CD4-positive, alpha-beta memory T cell (primary cell): ENCODE measurements at regions not wholly inside any gene's neighbourhood (a gene's known extent, or its start where the extent isn't known, plus 50 kb on each side); places are given as distances from the start of the nearest gene placed in this dataset.
A peak's percentile ranks its signal among the peaks of the same experiment; 100 is the strongest.

Source experiments
- CTCF ChIA-PET: fragments of 350-600 bp; sonication (Branson Sonifier 250); formaldehyde crosslinking; loops from one replicate; lab custom pipeline; 2021; ENCODE audit warnings: inconsistent platforms; ENCODE audit not compliant: partially characterized antibody; lab: Charles Lee
- POLR2A ChIA-PET: fragments of 350-600 bp; sonication (Branson Sonifier 250); formaldehyde crosslinking; loops from one replicate; lab custom pipeline; 2021; ENCODE audit not compliant: partially characterized antibody; lab: Charles Lee
- DNase-seq, 5 donors: peaks; one replicate each; pipeline versions ENCODE4 v3.0.0 to v3.0.0-alpha.2; 2020 to 2022; ENCODE audit warnings: mixed read lengths in 1 of 5
- H3K27ac ChIP-seq: one replicate; pipeline ENCODE4 v1.7.0; 2013; ENCODE audit warnings: low read depth, low read length
- H3K27me3 ChIP-seq: 2 replicates; pipeline ENCODE4 v1.7.0; 2013; ENCODE audit warnings: mild to moderate bottlenecking, low read length, moderate library complexity; ENCODE audit not compliant: insufficient read depth
- H3K36me3 ChIP-seq: 2 replicates; pipeline ENCODE4 v1.7.0; 2013; ENCODE audit warnings: mild to moderate bottlenecking, low read length, moderate library complexity; ENCODE audit not compliant: insufficient read depth
- H3K4me1 ChIP-seq: 2 replicates; pipeline ENCODE4 v1.7.0; 2013; ENCODE audit warnings: mild to moderate bottlenecking, low read length, moderate library complexity; ENCODE audit not compliant: insufficient read depth
- H3K4me3 ChIP-seq, 2 donors: one replicate each; pipeline ENCODE4 v1.7.0; 2013; ENCODE audit warnings: low read length in 2 of 2, mild to moderate bottlenecking in 1 of 2
- H3K9me3 ChIP-seq, 2 donors: one replicate each; pipeline ENCODE4 v1.7.0; 2013; ENCODE audit warnings: low read length in 2 of 2, control low read depth in 1 of 2; ENCODE audit not compliant: control insufficient read depth in 1 of 2
- H3K27ac Mint-ChIP-seq, 7 donors: one replicate each; pipeline ENCODE4 v1.8.0; 2020 to 2021; ENCODE audit warnings: mixed read lengths in 7 of 7, mild to moderate bottlenecking in 6 of 7, inconsistent platforms in 3 of 7, moderate library complexity in 3 of 7
- H3K27me3 Mint-ChIP-seq, 2 donors: one replicate each; pipeline ENCODE4 v1.8.0; 2020 to 2021; ENCODE audit warnings: mixed read lengths in 2 of 2
- H3K36me3 Mint-ChIP-seq, 2 donors: one replicate each; pipeline ENCODE4 v1.8.0; 2020 to 2021; ENCODE audit warnings: mixed read lengths in 2 of 2, inconsistent platforms in 1 of 2, mild to moderate bottlenecking in 1 of 2
- H3K4me1 Mint-ChIP-seq, 4 donors: one replicate each; pipeline ENCODE4 v1.8.0; 2020 to 2021; ENCODE audit warnings: mixed read lengths in 4 of 4, mild to moderate bottlenecking in 1 of 4
- H3K4me3 Mint-ChIP-seq, 8 donors: one replicate each; pipeline ENCODE4 v1.8.0; 2020 to 2021; ENCODE audit warnings: mixed read lengths in 8 of 8, mild to moderate bottlenecking in 7 of 8, moderate library complexity in 6 of 8, inconsistent platforms in 3 of 8
- H3K9me3 Mint-ChIP-seq, 8 donors: one replicate each; pipeline ENCODE4 v1.8.0; 2020 to 2021; ENCODE audit warnings: mixed read lengths in 8 of 8, mild to moderate bottlenecking in 5 of 8, inconsistent platforms in 3 of 8, moderate library complexity in 1 of 8
- intact Hi-C: fragments of 100-400 bp; cut with micrococcal nuclease; formaldehyde crosslinking; loops from one replicate; pipeline ENCODE4 v1.15.1; 2023

- intact Hi-C loops, result no loop called here
- H3K4me3 Mint-ChIP-seq, result no peak overlapping the region
- peak overlapping the region in 1 of 7 donors; percentile 33 for H3K27ac Mint-ChIP-seq
- CTCF ChIA-PET, result no interaction called here
- H3K36me3 Mint-ChIP-seq, result no peaks in the 10 kb centered on the region
- no peak overlapping the region for H3K4me3 ChIP-seq
- no peak overlapping the region for H3K27ac ChIP-seq
- H3K9me3 Mint-ChIP-seq, result peaks cover 0 to 3% (median 0%) of the 10 kb centered on the region in 8 donors
- peaks cover 3 to 11% (median 6%) of the 10 kb centered on the region in 4 donors for H3K4me1 Mint-ChIP-seq
- POLR2A ChIA-PET, result no interaction called here
- H3K4me1 ChIP-seq, result peaks cover 4% of the 10 kb centered on the region
- H3K27me3 Mint-ChIP-seq, result no peaks in the 10 kb centered on the region
- no peaks in the 10 kb centered on the region for H3K36me3 ChIP-seq
- DNase-seq, result no peak
- no peaks in the 10 kb centered on the region for H3K9me3 ChIP-seq
- no peaks in the 10 kb centered on the region for H3K27me3 ChIP-seq
These were observed 149.0 kb upstream of the RAB4A start for GRCh38 chr1:229121845-229122436.

GRCh38 chr1:229122606-229123005, 148.3 kb upstream of the RAB4A start:
- no peaks in the 10 kb centered on the region for H3K27me3 Mint-ChIP-seq
- no peak overlapping the region for H3K4me3 ChIP-seq
- H3K27me3 ChIP-seq, result no peaks in the 10 kb centered on the region
- no peaks in the 10 kb centered on the region for H3K9me3 ChIP-seq
- H3K4me3 Mint-ChIP-seq, result no peak overlapping the region
- intact Hi-C loops, result no loop called here
- no peaks in the 10 kb centered on the region for H3K36me3 Mint-ChIP-seq
- no peaks in the 10 kb centered on the region for H3K36me3 ChIP-seq
- peak overlapping the region in 2 of 7 donors; percentile 23 to 33 for H3K27ac Mint-ChIP-seq
- H3K9me3 Mint-ChIP-seq, result peaks cover 0 to 3% (median 0%) of the 10 kb centered on the region in 8 donors
- peaks cover 11% of the 10 kb centered on the region for H3K4me1 ChIP-seq
- CTCF ChIA-PET, result no interaction called here
- H3K4me1 Mint-ChIP-seq, result peaks cover 10 to 18% (median 13%) of the 10 kb centered on the region in 4 donors
- DNase-seq, result no peak
- H3K27ac ChIP-seq, result no peak overlapping the region
- POLR2A ChIA-PET, result no interaction called here

- intact Hi-C loops, result no loop called here
- no peak overlapping the region for H3K27ac ChIP-seq
- no peak overlapping the region for H3K4me3 ChIP-seq
- Mint-ChIP-seq H3K27ac (peak overlapping the region in 1 of 7 donors; percentile 89), H3K9me3 (peaks cover 0 to 3% (median 0%) of the 10 kb centered on the region in 8 donors), H3K4me1 (peaks cover 18 to 32% (median 24%) of the 10 kb centered on the region in 4 donors), H3K4me3 (no peak overlapping the region), H3K27me3 (no peaks in the 10 kb centered on the region), H3K36me3 (no peaks in the 10 kb centered on the region)
- POLR2A ChIA-PET, result no interaction called here
- H3K9me3 ChIP-seq, result no peaks in the 10 kb centered on the region
- no peaks in the 10 kb centered on the region for H3K27me3 ChIP-seq
- CTCF ChIA-PET, result no interaction called here
- H3K36me3 ChIP-seq, result no peaks in the 10 kb centered on the region
- no peak for DNase-seq
- peaks cover 25% of the 10 kb centered on the region for H3K4me1 ChIP-seq
These were observed 146.8 kb upstream of the RAB4A start for GRCh38 chr1:229124116-229124515.

- CTCF ChIA-PET, result no interaction called here
- no peaks in the 10 kb centered on the region for H3K36me3 Mint-ChIP-seq
These were observed 146.3 kb upstream of the RAB4A start for GRCh38 chr1:229124520-229125124.

GRCh38 chr1:229127301-229127700, 143.6 kb upstream of the RAB4A start:
- intact Hi-C loops, result no loop called here
- Mint-ChIP-seq H3K27me3 (no peaks in the 10 kb centered on the region), H3K4me3 (peak overlapping the region in 5 of 8 donors; percentile 40 to 75 (median 58)), H3K4me1 (peaks cover 45 to 59% (median 52%) of the 10 kb centered on the region in 4 donors), H3K27ac (peak overlapping the region in 2 of 7 donors; percentile 19 to 55), H3K36me3 (no peaks in the 10 kb centered on the region), H3K9me3 (no peaks in the 10 kb centered on the region)
- POLR2A ChIA-PET, result no interaction called here
- peak in 2 of 5 donors; percentile 19 to 20 for DNase-seq
- Histone ChIP-seq H3K9me3 (no peaks in the 10 kb centered on the region), H3K27ac (no peak overlapping the region), H3K27me3 (no peaks in the 10 kb centered on the region), H3K36me3 (no peaks in the 10 kb centered on the region), H3K4me1 (peaks cover 56% of the 10 kb centered on the region), H3K4me3 (no peak overlapping the region)
- CTCF ChIA-PET, result no interaction called here

More at GRCh38 chr1:229124520-229125124, 146.3 kb upstream of the RAB4A start:
- no peak for DNase-seq
- no peak overlapping the region for H3K4me3 ChIP-seq
- Mint-ChIP-seq H3K27ac (no peak overlapping the region), H3K27me3 (no peaks in the 10 kb centered on the region), H3K9me3 (peaks cover 0 to under 1% (median 0%) of the 10 kb centered on the region in 8 donors), H3K4me3 (no peak overlapping the region), H3K4me1 (peaks cover 21 to 37% (median 27%) of the 10 kb centered on the region in 4 donors)
- POLR2A ChIA-PET, result no interaction called here
- intact Hi-C loops, result no loop called here
- H3K9me3 ChIP-seq, result no peaks in the 10 kb centered on the region
- no peaks in the 10 kb centered on the region for H3K27me3 ChIP-seq
- no peaks in the 10 kb centered on the region for H3K36me3 ChIP-seq
- H3K27ac ChIP-seq, result no peak overlapping the region
- peaks cover 30% of the 10 kb centered on the region for H3K4me1 ChIP-seq

DNA sequence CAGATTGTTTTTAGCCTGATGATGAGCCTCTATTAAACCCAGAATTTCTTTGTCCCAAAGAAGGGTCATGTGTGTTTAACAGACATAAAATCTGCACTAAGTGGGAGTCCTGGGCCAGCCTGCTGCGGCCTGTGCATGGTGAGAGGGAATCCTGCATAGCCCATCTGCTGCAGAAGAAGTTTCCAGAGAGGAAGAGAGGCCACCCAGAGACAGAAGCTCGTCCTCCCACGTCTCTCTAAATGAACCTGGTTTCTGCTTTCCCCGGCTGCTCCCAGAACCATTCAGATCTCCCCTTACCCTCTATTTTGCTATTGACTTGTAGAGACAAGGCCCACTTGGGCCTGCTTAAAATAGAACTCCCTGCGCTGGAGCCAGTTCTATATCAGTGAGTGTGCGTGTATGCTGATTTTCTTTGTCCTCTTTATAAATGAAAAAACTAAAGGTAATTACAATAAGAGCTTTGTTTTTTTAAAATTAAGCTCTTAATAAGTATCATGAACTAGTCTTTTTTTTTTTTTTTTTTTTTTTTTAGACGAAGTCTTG, 142.8 kb upstream of the RAB4A start:
- H3K27me3 ChIP-seq, result no peaks in the 10 kb centered on the region
- no peaks in the 10 kb centered on the region for H3K9me3 ChIP-seq
- Mint-ChIP-seq H3K9me3 (peaks cover 0 to 3% (median 0%) of the 10 kb centered on the region in 8 donors), H3K4me1 (peaks cover 44 to 64% (median 53%) of the 10 kb centered on the region in 4 donors), H3K27me3 (no peaks in the 10 kb centered on the region), H3K27ac (peak overlapping the region in 2 of 7 donors; percentile 22 to 34), H3K36me3 (peaks cover 0 to 2% of the 10 kb centered on the region in 2 donors), H3K4me3 (peak overlapping the region in 3 of 8 donors; percentile 40 to 58 (median 57))
- POLR2A ChIA-PET, result interaction anchor here (2.7 to 3.1 kb wide), 2 partner anchors 11 to 93 kb away, joined by 12 to 21 read pairs; no protein-coding TSS in a partner anchor
- intact Hi-C loops, result no loop called here
- CTCF ChIA-PET, result interaction anchor here (1.0 to 2.0 kb wide), 3 partner anchors 14 to 92 kb away, joined by 3 to 5 read pairs (median 3); no protein-coding TSS in a partner anchor
- no peak overlapping the region for H3K27ac ChIP-seq
- no peaks in the 10 kb centered on the region for H3K36me3 ChIP-seq
- H3K4me3 ChIP-seq, result no peak overlapping the region
- no peak for DNase-seq
- peaks cover 56% of the 10 kb centered on the region for H3K4me1 ChIP-seq
